Endometrial microvascular endothelial cells (primary cell): ENCODE measurements at regions not wholly inside any gene's neighbourhood (a gene's known extent, or its start where the extent isn't known, plus 50 kb on each side); places are given as distances from the start of the nearest gene placed in this dataset.

ENCODE experiments used
- in situ Hi-C: cut with HindIII; loops from 2 replicates; pipeline ENCODE4 v1.10.0; 2017; ENCODE audit warnings: low sequenced_read_pairs, low pct_unique_long_range_greater_than_20kb; ENCODE audit errors: inconsistent ontology term

- in situ Hi-C loops = no loop called here
Measured at GRCh38 chr7:156005202-156005691, 193.0 kb upstream of the SHH start.

- in situ Hi-C loops = no loop called here
Measured at GRCh38 chr7:156004265-156005201, 192.3 kb upstream of the SHH start.

- in situ Hi-C loops = no loop called here
Measured at GRCh38 chr7:156003220-156004162, 191.2 kb upstream of the SHH start.

GRCh38 chr7:156002362-156003066 lies 190.3 kb upstream of the SHH start:
- in situ Hi-C loops = no loop called here

- in situ Hi-C loops = no loop called here
Measured at GRCh38 chr7:156001496-156002260, 189.4 kb upstream of the SHH start.

- in situ Hi-C loops = no loop called here
Measured at GRCh38 chr7:156000601-156001396, 188.5 kb upstream of the SHH start.

- in situ Hi-C loops = no loop called here
Measured at GRCh38 chr7:155999631-156000489, 187.6 kb upstream of the SHH start.

- in situ Hi-C loops = no loop called here
Measured at GRCh38 chr7:155998766-155999630, 186.7 kb upstream of the SHH start.

GRCh38 chr7:155998328-155998691 lies 186.0 kb upstream of the SHH start:
- in situ Hi-C loops = no loop called here

- in situ Hi-C loops = no loop called here
Measured at GRCh38 chr7:155997431-155998327, 185.4 kb upstream of the SHH start.

- in situ Hi-C loops = no loop called here
Measured at GRCh38 chr7:155996718-155997280, 184.5 kb upstream of the SHH start.

- in situ Hi-C loops = no loop called here
Measured at GRCh38 chr7:155995183-155995612, 182.9 kb upstream of the SHH start.

- in situ Hi-C loops = no loop called here
Measured at GRCh38 chr7:155994279-155994811, 182.1 kb upstream of the SHH start.
